ENCODE measurements at regions not wholly inside any gene's neighbourhood (a gene's known extent, or its start where the extent isn't known, plus 50 kb on each side); places are given as distances from the start of the nearest gene placed in this dataset.

- TF ChIP-seq POLR2AphosphoS5 (IDR thresholded peaks at IDR 0.05; ENCODE audit: low read depth) (no peak), CTCF (IDR thresholded peaks at IDR 0.05; ENCODE audit: insufficient read depth, low read length) (no peak), REST (IDR thresholded peaks at IDR 0.05; ENCODE audit: insufficient replicate concordance, low read depth) (no peak), SPI1 (IDR thresholded peaks at IDR 0.05; ENCODE audit: borderline replicate concordance, low read depth) (no peak)
These were observed 62.1 kb upstream of the ADGRA1 start for GRCh38 chr10:133025558-133026090.
